ENCODE measurements at regions not wholly inside any gene's neighbourhood (a gene's known extent, or its start where the extent isn't known, plus 50 kb on each side); places are given as distances from the start of the nearest gene placed in this dataset.

GRCh38 chr3:71847794-71848193 lies 62.8 kb upstream of the PROK2 start:
- no peak for DNase-seq

- DNase-seq: no peak
These were observed 61.2 kb upstream of the PROK2 start for GRCh38 chr3:71846185-71846584.

- DNase-seq: no peak
These were observed 58.1 kb upstream of the PROK2 start for GRCh38 chr3:71843071-71843470.

GRCh38 chr3:71838406-71838805 lies 53.5 kb upstream of the PROK2 start:
- no peak for DNase-seq

Measured in activated CD4-positive, CD25-positive, alpha-beta regulatory T cell treated with anti-CD3 and anti-CD28 coated beads, Interleukin-2, amount 50 U/mL, for 72 hours (primary cell).